ENCODE measurements at regions not wholly inside any gene's neighbourhood (a gene's known extent, or its start where the extent isn't known, plus 50 kb on each side); places are given as distances from the start of the nearest gene placed in this dataset.

DNA sequence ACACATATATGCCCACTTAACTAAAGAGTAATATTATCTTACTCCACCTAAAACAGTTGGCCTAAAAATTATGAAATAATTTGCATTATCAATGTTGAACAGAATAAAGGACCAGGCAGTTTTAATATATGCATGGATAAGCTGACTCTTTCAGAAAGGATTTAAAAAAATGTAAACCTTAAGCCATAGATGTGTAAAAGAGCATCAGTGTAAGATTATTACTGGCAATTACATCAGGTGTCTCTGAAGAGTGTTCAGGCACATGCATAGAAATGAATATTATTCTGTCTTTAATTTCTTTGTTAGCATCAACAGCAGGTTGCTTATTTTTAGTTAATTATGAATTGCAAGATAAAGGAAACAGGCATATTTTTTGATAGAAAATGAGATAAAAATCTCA, 1353.8 kb downstream of the C4orf33 start:
- ChIA-PET POLR2A (ENCODE audit: low non-redundant PET) (no interaction called here), CTCF (interaction anchor here (0.6 kb wide), 1 partner anchor 100 kb away, joined by 5 read pairs; no protein-coding TSS in a partner anchor)
- TF ChIP-seq, protein P1, sequence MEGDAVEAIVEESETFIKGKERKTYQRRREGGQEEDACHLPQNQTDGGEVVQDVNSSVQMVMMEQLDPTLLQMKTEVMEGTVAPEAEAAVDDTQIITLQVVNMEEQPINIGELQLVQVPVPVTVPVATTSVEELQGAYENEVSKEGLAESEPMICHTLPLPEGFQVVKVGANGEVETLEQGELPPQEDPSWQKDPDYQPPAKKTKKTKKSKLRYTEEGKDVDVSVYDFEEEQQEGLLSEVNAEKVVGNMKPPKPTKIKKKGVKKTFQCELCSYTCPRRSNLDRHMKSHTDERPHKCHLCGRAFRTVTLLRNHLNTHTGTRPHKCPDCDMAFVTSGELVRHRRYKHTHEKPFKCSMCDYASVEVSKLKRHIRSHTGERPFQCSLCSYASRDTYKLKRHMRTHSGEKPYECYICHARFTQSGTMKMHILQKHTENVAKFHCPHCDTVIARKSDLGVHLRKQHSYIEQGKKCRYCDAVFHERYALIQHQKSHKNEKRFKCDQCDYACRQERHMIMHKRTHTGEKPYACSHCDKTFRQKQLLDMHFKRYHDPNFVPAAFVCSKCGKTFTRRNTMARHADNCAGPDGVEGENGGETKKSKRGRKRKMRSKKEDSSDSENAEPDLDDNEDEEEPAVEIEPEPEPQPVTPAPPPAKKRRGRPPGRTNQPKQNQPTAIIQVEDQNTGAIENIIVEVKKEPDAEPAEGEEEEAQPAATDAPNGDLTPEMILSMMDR (conservative IDR thresholded peaks at IDR 0.05; ENCODE audit: low read depth), result no peak
- no peak for DNase-seq (ENCODE audit: low spot score)
- H3K27ac ChIP-seq, result no peak overlapping the region

DNA sequence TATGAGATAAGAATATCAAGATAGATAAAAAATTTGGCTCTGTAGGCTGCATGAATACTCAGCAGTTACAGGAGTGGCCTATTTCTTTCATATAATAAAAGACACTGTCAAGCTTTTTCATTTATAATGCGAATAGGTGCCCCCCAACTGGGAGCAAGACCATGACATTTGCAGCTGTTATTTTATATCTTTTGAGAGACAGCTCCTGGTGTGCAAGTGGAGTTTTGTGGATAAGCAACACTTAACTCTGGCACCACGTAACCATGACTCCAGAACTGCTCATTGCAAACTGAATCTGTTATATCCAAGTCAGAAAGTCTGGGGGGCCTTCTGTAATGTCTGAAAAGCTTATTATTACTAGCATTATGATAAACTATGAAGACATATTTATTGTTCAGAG, 1372.4 kb downstream of the C4orf33 start:
- no peak for DNase-seq (ENCODE audit: low spot score)
- TF ChIP-seq, protein P1 (conservative IDR thresholded peaks at IDR 0.05; ENCODE audit: low read depth), result no peak
- no peak overlapping the region for H3K27ac ChIP-seq
- CTCF ChIA-PET, result interaction anchor here (0.9 kb wide), 1 partner anchor 9 kb away, joined by 4 read pairs; no protein-coding TSS in a partner anchor
- POLR2A ChIA-PET (ENCODE audit: low non-redundant PET), result no interaction called here

DNA sequence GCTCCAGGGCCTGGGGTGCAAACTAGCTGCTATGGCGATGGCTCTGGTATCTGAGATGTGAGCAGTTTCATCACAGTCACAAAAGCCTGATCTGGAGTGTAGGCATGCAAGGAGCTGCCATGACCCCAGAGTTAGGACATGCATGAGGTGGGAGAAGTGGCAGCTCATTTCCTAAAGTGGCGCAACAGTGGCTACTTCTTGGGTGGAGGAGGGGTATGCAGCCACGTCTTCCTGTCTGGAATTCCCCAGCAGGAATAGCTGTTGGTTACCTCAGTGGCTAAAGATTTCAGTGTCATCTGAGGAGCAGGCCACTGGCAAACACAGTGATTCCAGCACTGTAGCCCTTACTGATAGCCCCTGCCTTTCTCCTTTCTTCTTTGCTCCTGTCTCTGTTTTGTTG, 1382.5 kb downstream of the C4orf33 start:
- DNase-seq (ENCODE audit: low spot score), result peak; percentile 5
- CTCF ChIA-PET, result no interaction called here
- POLR2A ChIA-PET (ENCODE audit: low non-redundant PET), result no interaction called here
- TF ChIP-seq, protein P1 (conservative IDR thresholded peaks at IDR 0.05; ENCODE audit: low read depth), result no peak
- H3K27ac ChIP-seq, result peak overlapping the region; percentile 32; the same call in 1 of the 2 replicates

DNA sequence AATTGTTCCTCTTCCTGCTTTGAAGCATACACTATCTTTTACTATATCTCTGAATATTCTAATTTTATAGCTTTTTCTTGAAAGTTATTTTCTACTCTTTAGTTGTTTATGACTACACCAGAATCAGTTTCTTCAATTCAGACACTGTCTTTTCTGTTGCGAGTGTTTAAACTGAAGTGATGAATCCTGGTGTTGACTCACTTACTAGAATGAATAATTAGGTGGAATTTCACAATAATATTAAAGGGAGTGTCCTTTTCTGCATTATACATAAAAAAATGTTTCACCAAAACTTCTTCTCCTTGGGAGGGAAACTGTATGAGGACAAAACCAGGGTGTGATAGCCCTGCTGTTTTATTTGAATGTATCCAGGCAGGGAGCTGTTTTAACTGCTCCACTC, 1383.1 kb downstream of the C4orf33 start:
- DNase-seq (ENCODE audit: low spot score), result peak; percentile 20
- ChIA-PET CTCF (no interaction called here), POLR2A (ENCODE audit: low non-redundant PET) (no interaction called here)
- TF ChIP-seq, protein P1 (conservative IDR thresholded peaks at IDR 0.05; ENCODE audit: low read depth), result no peak
- no peak overlapping the region for H3K27ac ChIP-seq

DNA sequence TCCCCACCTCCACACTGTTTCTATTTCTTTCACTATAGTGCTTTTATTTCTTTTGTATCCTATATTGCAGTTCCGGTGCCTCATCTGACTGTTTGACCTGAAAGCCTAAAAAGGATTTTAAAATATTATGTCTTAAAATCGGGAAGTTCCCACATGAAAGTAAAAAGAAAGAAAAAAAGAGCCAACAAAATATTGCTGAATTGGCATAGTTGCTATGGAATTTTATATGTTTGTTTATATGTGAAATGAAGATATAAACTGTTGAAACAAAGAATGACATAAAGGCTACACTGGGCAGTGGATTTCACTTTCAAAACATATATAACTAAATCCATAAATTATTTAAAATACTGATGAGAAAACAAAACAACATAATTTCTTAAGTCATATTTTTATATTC, 1383.7 kb downstream of the C4orf33 start:
- no peak for DNase-seq (ENCODE audit: low spot score)
- H3K27ac ChIP-seq, result no peak overlapping the region
- TF ChIP-seq, protein P1 (conservative IDR thresholded peaks at IDR 0.05; ENCODE audit: low read depth), result no peak
- ChIA-PET CTCF (no interaction called here), POLR2A (ENCODE audit: low non-redundant PET) (no interaction called here)

DNA sequence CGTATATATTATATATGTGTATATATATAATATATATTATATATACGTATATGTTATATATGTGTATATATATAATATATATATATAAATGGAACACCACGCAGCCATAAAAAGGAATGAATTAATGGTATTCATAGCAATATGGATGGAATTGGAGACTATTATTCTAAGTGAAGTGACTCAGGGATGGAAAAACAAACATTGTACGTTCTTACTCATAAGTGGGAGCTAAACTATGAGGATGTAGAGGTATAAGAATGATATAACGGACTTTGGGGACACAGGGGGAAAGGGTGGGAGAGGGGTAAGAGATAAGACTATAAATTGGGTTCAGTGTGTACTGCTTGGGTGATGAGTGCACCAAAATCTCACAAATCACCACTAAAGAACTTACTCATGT, 1388.9 kb downstream of the C4orf33 start:
- no peak for DNase-seq (ENCODE audit: low spot score)
- H3K27ac ChIP-seq, result no peak overlapping the region
- TF ChIP-seq, protein P1 (conservative IDR thresholded peaks at IDR 0.05; ENCODE audit: low read depth), result no peak
- POLR2A ChIA-PET (ENCODE audit: low non-redundant PET), result no interaction called here
- CTCF ChIA-PET, result no interaction called here

DNA sequence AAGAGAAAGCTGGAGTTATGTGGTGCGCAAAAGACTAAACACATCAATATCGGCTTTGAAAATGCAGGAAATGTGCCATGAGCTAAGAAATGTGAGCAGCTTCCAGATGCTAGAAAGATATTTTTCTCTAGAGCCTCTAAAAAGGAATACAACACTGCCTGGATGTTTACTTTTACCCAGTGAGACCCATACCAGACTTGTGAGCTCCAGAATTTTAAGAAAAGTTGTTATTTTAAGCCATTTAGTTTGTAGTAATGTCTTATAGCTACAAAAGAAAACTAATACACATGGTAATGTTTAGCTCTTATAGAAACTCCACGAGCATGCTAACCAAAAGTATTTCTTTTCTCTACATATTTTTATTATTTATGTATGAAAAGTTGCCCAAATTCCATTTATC, 1389.4 kb downstream of the C4orf33 start:
- DNase-seq (ENCODE audit: low spot score), result no peak
- ChIA-PET POLR2A (ENCODE audit: low non-redundant PET) (no interaction called here), CTCF (interaction anchor here (0.6 kb wide), 1 partner anchor 177 kb away, joined by 3 read pairs; no protein-coding TSS in a partner anchor)
- no peak overlapping the region for H3K27ac ChIP-seq
- TF ChIP-seq, protein P1 (conservative IDR thresholded peaks at IDR 0.05; ENCODE audit: low read depth), result no peak
